GM19395 (cell line): ENCODE measurements at regions not wholly inside any gene's neighbourhood (a gene's known extent, or its start where the extent isn't known, plus 50 kb on each side); places are given as distances from the start of the nearest gene placed in this dataset.

ENCODE experiments used
- ATAC-seq: cut with Tn5 transposase; IDR thresholded peaks from one replicate; pipeline ENCODE4 v1.9.1; 2021; ENCODE audit warnings: mild to moderate bottlenecking, moderate library complexity; ENCODE audit not compliant: unreplicated experiment

DNA sequence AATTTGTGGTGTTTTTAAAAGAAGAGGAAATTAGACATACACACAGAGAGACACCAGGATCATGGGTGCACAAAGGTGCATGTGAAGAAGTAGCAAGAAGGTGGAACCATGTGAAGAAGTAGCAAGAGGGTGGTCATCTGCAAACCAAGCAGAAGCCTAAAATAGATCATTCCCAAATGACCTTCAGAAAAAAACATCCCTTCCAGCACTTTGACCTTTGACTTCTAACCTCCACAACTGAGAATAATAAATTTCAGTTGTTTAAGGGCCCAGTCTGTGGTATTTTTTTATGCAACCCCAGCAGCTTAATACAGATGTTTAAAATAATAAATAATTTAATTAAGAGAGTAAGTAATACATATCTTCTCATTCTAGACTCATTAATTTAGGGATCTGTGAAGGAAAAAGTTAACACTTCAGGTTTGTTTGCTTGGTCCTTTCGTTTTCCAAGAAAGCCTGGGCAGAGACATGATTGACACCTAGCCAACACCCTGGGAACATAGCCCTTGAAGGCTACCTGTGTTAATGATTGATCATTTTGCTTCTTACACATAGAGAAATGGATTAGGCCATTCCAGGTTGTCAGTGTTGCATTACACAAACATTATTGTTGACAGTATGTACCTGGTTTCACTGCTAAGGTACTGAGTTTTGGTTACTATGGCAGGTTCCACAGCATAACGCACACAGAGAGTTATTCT lies 1331.2 kb upstream of the GBE1 start:
- ATAC-seq = no peak

DNA sequence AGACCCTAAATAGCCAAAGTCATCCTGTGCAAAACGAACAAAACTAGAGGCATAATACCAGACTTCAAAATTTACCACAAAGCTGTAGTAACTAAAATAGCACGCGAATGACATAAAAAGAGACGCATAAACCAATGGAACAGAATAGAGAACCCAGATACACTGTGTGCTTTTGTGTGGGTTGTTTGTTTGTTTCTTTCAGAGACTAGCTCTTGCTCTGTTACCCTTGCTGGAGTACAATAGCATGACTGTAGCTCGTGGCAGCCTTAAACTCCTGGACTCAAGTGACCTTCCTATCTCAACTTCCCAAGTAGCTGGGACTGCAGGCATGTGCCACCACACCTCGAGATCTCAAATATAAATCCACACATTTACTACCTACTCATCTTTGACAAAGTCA lies 1314.6 kb upstream of the GBE1 start:
- no peak for ATAC-seq

DNA sequence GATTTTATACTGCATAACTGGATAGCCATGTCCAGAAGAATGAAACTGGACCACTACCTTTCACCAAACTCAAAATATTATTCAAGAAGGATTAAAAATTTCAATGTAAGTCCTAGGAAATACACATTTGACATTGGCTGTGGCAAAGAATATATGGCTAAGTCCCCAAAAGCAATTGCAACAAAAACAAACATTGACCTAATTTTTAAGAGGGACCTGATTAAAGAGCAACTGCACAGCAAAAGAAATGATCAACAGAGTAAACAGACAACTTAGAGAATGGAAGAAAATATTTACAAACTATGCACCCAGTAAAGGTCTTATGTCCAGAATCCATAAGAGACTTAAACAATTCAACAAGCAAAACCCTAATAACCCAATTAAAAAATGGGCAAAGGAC lies 1313.0 kb upstream of the GBE1 start:
- no peak for ATAC-seq

DNA sequence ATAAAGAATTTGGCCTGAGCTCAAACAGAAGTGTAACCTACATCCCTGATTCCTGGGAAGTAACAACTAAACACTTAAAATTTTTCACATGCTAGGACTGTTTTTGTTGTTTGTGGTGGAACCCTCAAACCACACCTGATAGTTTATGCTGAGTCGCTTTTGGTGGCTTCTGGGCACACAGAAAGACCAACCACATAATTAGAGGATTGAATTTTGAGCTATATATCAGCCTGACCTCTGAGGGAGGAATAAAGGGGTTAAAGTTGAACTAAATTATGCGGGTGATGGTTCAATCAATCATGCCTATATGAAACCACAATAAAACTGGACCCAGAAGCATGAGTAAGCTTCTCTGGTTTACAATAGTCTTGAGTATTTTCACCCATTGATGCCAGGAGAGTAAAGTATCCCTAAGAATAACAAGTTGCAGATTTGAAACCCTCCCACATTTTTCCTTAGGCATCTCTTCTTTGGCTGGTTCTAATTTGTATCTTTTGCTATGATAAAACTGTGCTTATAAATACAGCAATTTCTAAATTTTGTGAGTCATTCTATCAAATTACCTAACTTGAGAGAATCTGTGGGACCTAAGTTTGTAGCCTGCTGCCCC lies 1304.5 kb upstream of the GBE1 start:
- no peak for ATAC-seq

DNA sequence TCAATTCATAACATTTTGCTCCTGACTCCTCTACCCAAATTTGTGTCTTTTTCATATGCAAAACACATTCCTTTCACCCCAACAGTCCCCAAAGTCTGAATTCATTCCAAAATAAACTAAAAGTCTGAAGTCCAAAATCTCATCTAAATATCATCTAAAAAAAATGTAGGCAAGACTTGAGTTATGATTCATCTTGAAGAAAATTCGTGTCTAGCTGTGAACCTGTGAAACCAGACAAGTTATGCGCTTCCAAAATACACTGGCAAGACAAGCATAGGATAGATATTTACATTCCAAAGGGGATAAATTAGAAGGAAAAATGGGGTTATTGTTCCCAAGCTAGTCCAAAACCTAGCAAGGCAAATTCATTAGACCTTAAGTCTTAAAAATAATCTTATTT lies 1302.0 kb upstream of the GBE1 start:
- ATAC-seq = no peak

DNA sequence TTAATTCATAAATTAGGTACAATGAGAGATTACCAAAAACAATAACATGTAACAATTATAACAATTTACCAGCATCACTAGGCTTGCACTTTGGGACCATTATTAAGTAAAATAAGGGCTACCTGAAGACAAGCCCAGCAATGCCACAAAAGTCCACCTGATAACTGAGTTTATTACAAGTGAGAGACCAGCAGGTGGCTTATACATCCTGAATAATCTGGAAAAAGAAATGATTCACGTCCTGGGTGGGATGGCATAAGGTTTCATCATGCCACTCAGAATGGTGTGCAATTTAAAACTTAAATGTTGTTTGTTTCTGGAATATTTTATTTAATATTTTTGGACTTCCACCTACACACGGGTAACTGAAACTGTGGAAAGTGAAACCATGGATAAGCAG lies 1287.1 kb upstream of the GBE1 start:
- no peak for ATAC-seq

DNA sequence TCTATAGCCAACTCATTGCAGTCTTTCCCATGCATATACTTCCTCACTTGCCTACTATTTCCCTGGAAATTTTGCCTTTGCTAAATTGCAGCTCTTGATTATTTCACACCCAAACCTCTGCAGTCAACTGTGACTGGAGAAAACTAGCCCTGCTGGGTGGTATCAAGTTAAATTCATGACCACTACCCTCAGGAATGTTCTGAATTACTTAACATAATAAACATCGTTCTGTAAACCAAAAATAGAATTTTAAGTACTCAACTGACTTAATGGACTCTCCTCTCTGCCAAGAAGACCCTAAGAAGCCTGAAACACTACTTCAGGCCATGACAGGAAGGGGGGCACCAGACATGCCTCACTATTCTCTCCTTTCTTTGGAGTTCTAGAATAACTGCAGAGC lies 1278.0 kb upstream of the GBE1 start:
- ATAC-seq = no peak

DNA sequence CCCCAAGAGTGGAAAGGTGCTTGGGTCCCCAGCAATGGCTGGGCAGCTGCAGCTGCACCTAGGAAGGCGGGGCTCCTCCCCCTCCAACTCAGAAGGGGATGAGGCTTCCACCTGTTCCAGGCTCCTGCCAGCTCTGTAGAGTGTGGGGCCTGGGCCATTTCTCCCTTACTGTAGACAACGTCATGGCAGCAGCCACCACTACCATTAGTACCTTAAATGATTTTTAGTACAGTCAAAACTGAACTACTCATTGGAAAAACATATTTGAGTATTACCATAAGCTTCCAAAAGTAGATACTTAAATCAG lies 1274.2 kb upstream of the GBE1 start:
- ATAC-seq = no peak

DNA sequence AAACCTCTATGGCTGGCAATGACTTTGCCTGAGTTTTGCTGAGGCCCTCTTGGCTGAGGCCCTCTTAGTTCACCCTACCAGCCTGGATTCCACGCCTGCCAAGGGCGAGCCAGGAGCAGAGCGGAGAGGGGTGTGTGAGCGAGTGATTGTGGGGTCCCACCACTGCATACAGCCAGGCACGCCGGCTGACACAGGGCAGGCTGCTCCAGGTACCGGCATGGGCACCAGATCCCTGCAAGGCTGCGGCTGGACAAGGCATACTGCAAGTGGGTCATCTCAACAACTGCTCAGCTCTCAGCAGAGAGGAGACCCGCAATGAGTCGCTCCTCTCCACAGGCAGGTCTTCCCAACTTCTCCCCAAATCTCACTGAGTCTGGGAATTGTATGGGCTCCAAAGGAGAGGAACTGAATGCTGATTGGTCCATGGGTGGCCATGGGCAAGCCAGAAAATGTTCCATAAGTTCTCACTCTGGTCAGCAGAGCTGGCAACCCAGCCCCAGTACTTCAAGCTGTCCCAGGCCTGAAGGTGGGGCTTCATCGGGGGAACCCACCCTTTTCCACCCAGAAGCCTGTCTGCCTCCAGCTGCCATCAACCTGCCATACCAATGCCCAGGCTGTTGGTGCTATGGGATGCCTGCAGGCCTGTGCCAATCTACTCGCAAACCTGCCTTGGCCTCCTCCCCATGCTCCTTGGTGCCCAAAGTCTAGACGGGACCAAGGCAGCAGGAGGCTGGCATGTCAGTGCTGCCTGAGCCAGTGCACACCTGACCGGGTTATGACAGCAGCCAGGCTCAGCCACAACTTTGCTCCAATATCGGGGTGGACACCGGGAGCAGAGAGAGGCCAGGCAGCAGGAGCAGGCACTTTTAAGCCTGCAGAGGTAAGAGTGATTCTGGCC lies 1273.6 kb upstream of the GBE1 start:
- ATAC-seq = no peak

DNA sequence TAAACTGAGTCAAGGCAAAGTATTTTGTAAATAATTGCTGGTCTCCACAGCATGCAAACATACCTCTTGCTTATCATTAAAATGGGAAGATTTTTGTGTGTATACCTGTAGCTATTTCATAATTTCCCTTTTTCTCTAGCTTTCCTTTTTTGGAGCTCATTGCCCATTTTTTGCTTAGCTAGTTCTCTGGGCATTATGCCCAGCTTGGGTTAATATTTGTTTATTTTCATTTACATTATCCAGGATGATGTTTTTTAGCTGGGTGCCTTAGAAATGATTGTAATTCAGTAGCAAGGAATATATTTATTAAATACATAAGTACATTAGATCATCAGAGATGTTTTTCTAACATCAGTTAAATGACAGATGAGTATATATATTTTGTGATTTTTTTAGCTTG lies 1271.7 kb upstream of the GBE1 start:
- no peak for ATAC-seq

DNA sequence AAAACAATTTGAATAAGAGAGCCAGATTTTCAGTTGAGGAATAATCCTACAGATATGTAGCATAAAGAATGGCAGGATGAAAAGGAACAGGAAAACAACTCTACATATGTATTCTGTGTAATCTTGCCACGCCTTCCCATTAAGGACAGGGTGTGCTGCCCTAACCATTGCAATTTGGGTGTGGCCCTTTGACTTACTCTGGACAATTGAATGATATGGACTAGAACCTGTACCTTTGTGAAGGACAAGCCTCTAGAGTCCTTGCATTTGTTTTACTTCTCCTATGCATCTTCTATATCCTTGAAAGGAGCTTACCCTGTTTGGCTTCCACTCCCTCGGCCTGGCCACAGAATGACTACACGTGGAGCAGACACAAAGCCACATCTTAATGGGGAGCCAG lies 1261.6 kb upstream of the GBE1 start:
- ATAC-seq = no peak

DNA sequence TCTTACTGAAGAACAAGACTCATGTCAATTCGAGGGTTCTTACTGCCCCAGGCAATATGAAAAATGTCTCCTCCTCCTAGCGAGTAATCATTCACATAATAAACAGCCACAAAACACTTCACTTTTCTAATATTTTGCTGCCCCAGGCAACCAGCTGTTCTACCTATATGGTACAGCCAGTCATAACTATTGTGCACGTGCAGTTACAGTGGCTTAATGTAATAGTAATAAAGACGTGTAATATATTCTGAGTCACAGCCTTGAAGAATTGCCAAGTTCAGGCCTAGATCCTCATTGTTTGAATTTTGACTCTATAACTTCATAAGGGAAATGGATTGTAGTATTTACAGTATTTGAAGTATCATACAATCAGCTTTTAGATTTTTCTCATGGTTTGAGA lies 1250.0 kb upstream of the GBE1 start:
- ATAC-seq = no peak

DNA sequence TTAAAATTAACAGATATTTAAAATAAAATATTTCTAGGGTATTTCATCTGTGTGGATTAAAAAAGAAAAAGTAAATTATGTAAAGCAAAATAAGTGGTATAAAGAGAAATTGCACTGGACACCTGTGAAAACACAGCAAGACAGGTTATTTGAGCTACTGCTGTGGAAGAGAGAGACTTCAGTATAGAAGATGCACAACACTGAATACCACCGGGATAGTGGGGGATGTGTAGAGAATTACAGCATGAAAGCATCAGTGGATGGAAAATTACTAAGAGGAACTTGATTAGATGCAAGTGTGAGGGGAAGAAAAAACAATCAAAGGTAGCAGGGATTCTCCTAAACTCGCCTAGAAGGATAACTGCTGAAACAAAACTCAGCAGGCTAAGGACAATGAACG lies 1242.5 kb upstream of the GBE1 start:
- ATAC-seq = no peak

DNA sequence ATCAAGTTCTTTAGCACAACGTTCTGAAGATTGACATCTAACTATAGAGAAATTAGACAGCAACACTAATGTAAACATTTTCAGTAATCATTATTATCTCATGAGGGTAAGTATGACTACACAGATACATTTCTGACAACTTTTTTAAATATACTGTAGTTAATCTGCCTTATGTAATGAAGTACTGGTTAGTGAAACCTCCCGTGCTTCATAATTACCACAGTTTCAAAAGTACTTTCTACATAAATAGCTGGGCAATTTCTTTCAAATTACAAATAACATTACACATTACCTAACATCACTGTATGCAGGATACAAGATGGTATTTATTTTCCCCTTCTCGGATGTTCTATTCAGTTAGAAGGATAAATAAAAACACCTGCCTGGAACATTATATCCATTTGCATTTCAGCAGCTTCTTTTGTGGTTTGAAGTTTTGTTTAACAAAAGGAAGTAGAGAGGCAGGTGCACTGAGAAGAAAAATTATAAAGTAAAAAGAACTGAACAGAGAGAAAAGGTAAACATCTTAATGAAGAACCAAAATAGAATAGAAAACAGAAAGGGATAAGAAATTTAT lies 1241.5 kb upstream of the GBE1 start:
- no peak for ATAC-seq

DNA sequence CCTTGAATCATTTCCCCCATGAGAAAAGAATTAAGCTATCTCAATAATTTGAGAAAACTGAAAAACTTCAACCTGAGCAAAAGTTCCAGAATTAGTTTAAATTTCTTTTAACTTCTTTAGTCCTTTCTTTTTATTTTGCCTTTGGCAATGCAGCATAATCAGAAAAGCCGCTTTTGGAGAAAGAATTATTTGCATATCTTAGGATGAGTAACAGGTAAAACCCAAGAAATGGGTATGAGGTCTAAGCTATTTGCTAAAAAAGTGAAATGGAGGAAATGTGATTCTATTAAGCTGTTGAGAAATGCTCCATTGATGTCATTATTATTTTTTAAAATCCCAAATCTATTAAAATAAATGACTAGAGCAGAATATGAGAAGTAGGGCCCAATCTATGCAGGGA lies 1238.3 kb upstream of the GBE1 start:
- no peak for ATAC-seq

DNA sequence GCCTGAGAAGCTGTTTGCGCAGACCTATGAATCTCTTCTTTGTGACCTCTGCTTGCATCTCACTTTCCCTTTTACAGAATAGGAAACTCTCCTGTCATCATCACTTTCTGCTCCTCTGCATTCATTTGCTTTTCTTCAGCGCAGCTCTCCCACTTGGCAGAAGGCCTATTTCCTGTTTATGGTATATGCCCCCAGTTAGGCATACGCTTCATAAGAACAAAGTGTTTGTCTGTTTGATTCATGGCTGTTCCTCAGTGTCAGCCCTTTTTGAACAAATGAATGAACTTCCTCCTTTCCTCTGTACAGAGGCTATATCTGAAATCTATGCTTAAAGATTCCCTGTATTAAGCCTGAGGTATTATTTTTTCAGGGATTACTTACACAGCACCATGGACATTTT lies 1216.9 kb upstream of the GBE1 start:
- ATAC-seq = no peak

DNA sequence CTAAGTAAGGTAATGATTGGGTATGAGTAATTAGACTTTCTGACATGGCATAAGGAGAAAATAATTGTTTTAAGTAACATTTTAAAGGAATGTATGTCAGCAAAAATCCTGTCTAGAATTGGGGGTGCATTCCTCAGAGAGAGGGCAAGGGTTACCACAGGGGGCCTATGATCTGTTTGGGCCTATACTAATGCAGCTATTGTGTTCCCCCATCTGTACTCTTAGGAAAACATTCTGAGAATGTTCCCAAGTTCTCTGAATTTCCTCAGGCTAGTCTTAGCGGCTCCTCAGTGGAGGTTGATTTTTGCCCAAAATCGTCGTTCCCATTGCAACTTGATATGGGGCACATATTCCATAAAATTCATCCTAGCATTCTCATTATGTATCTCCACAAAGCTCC lies 1216.4 kb upstream of the GBE1 start:
- ATAC-seq = no peak

DNA sequence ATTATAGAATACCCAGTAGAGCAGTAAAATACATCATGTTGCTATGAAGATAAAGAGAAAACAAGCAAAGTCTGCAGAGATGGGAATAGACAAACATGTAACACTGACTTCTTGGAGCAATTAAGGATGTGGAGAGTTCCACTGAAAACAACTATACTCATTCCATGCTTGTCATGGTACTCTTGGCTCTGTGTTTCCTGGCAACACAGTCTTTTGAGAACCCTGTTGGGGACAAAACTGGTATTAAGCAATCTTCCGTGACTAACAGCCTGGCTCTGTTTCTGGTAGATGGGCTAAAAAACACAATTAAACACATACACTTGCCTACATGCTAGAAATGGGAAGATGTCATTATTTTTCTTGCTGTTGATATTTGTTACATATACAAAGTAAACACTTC lies 1212.3 kb upstream of the GBE1 start:
- ATAC-seq = no peak

DNA sequence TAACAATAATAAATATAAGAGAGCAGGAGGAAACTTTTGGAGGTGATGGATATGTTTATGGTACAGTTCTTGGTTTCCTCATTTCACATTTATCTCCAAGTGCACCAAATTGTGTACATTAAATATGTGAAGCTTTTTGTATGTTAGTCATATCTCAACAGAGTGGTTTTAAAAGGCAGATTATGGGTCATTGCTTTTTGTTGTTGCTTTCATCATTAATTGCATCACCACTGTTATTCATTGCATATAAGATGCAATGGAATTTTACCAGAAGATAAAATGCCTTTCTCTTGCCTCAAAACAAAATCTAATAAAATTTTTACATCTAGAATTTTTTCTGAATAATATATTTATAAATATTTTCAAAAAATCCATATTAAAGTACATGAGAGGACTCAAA lies 1198.9 kb upstream of the GBE1 start:
- no peak for ATAC-seq

DNA sequence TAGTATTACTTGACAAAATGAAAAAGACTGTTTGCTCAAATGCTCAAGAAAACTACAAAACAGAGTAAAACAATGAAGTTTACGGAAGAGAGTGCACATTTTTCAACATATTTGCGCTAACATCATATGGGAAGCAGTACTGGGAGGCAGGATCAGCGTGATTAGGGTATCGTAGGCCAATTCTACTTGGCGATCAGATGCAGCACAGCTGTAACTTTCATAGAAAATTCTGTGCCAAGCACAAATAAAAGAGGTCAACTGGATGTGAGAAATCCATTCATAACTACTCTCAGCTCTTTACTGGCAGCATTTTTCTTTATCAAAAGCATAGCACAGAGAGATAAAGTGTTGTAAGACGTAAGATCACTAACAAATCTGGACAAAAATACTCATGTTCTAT lies 1196.3 kb upstream of the GBE1 start:
- ATAC-seq = no peak

DNA sequence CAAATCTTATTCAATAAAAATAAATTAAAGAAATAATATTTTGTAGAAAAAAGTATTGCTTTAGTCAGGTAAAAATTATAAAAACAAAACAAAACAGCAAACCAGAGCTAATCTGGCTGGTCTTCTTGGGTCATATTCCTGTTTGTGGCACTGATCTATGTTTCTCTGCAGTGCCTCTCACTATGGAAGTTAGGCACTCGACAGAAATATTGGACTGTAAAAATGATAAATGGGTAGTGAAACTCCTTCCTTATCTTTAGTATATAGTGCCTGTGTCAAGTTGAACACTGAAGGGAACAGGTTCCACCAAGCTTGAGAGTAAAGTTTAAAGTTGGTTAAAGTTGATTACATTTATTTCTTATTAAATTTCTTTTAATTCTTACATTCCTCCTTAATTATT lies 1195.6 kb upstream of the GBE1 start:
- ATAC-seq = no peak

DNA sequence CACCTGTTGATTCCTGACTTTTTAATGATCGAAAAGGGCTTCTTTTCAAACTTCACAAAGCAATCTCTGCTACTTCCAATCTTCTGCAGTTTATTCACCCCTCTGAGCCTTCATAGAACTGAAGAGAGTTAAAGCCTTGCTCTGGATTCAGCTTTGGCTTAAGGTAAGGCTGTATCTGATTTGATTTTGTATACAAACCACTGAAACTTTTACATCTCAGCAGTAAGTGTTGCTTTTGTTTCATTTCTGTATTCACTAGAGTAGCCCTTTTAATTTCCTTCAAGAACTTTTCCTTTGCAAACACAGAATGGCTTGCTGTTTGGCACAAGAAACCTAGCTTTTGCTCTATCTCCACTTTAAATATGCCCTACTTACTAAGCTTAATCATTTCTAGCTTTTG lies 1193.0 kb upstream of the GBE1 start:
- ATAC-seq = no peak
